Trophoblast cell (in vitro differentiated cells and primary cell): ENCODE measurements at regions not wholly inside any gene's neighbourhood (a gene's known extent, or its start where the extent isn't known, plus 50 kb on each side); places are given as distances from the start of the nearest gene placed in this dataset.

Source experiments
- DNase-seq, 2 donors: peaks; one replicate each; pipeline ENCODE4 v3.0.0-alpha.2; 2016
- H2AFZ ChIP-seq: 2 replicates; pipeline ENCODE4 v1.6.1; 2013; ENCODE audit warnings: low read length, moderate library complexity, mild to moderate bottlenecking; ENCODE audit not compliant: insufficient read depth, poor library complexity
- H2AK5ac ChIP-seq: 2 replicates; pipeline ENCODE4 v1.6.1; 2013; ENCODE audit warnings: mild to moderate bottlenecking, low read length
- H2BK120ac ChIP-seq: 2 replicates; pipeline ENCODE4 v1.6.1; 2013; ENCODE audit warnings: low read length, mild to moderate bottlenecking, moderate library complexity; ENCODE audit not compliant: insufficient read depth, poor library complexity
- H2BK12ac ChIP-seq: 2 replicates; pipeline ENCODE4 v1.6.1; 2013; ENCODE audit warnings: mild to moderate bottlenecking, low read length, moderate library complexity
- H2BK5ac ChIP-seq: 2 replicates; pipeline ENCODE4 v1.6.1; 2013; ENCODE audit warnings: low read length, low read depth, moderate library complexity, mild to moderate bottlenecking; ENCODE audit not compliant: poor library complexity
- H3K14ac ChIP-seq: 2 replicates; pipeline ENCODE4 v1.6.1; 2013; ENCODE audit warnings: mild to moderate bottlenecking, low read length
- H3K18ac ChIP-seq: 2 replicates; pipeline ENCODE4 v1.6.1; 2013; ENCODE audit warnings: mild to moderate bottlenecking, low read length
- H3K23ac ChIP-seq: 2 replicates; pipeline ENCODE4 v1.6.1; 2013; ENCODE audit warnings: low read length
- H3K27ac ChIP-seq: 2 replicates; pipeline ENCODE4 v1.5.1; 2013; ENCODE audit warnings: low read depth, mild to moderate bottlenecking, inconsistent platforms, low read length, moderate library complexity
- H3K27me3 ChIP-seq: 2 replicates; pipeline ENCODE4 v1.6.1; 2013; ENCODE audit warnings: inconsistent platforms, mild to moderate bottlenecking, low read length, moderate library complexity; ENCODE audit not compliant: insufficient read depth
- H3K36me3 ChIP-seq, 2 experiments: 1 replicate in 1 of 2; 2 replicates in 1 of 2; pipeline ENCODE4 v1.6.1; 2013; ENCODE audit warnings: low read length in 2 of 2, mild to moderate bottlenecking in 2 of 2, moderate library complexity in 1 of 2; ENCODE audit not compliant: insufficient read depth in 2 of 2, control insufficient read depth in 1 of 2
- H3K4ac ChIP-seq: 2 replicates; pipeline ENCODE4 v1.6.1; 2013; ENCODE audit warnings: low read depth, mild to moderate bottlenecking, low read length, moderate library complexity
- H3K4me1 ChIP-seq, 2 experiments: 1 replicate in 1 of 2; 2 replicates in 1 of 2; pipeline ENCODE4 v1.6.1; 2013; ENCODE audit warnings: low read length in 2 of 2, mild to moderate bottlenecking in 2 of 2, moderate library complexity in 1 of 2; ENCODE audit not compliant: insufficient read depth in 2 of 2, control insufficient read depth in 1 of 2
- H3K4me2 ChIP-seq: 2 replicates; pipeline ENCODE4 v1.6.1; 2013; ENCODE audit warnings: inconsistent platforms, mild to moderate bottlenecking, low read length, moderate library complexity
- H3K4me3 ChIP-seq: 2 replicates; pipeline ENCODE4 v1.5.1; 2013; ENCODE audit warnings: mild to moderate bottlenecking, low read depth, low read length, inconsistent platforms
- H3K79me1 ChIP-seq: one replicate; pipeline ENCODE4 v1.6.1; 2013; ENCODE audit warnings: low read length
- H3K79me2 ChIP-seq: 2 replicates; pipeline ENCODE4 v1.6.1; 2013; ENCODE audit warnings: low read length, mild to moderate bottlenecking; ENCODE audit not compliant: control insufficient read depth, insufficient read depth, poor library complexity
- H3K9ac ChIP-seq: 2 replicates; pipeline ENCODE4 v1.6.1; 2013; ENCODE audit warnings: mild to moderate bottlenecking, low read length
- H3K9me3 ChIP-seq: 2 replicates; pipeline ENCODE4 v1.6.1; 2013; ENCODE audit warnings: low read depth, mild to moderate bottlenecking, control low read depth, inconsistent platforms, low read length; ENCODE audit not compliant: insufficient read depth
- H4K12ac ChIP-seq: 2 replicates; pipeline ENCODE4 v1.6.1; 2013; ENCODE audit warnings: low read depth, mild to moderate bottlenecking, low read length, moderate library complexity
- H4K8ac ChIP-seq: 2 replicates; pipeline ENCODE4 v1.6.1; 2013; ENCODE audit warnings: low read depth, mild to moderate bottlenecking, low read length, moderate library complexity
- H4K91ac ChIP-seq: one replicate; pipeline ENCODE4 v1.6.1; 2013; ENCODE audit warnings: low read depth, mild to moderate bottlenecking, low read length, moderate library complexity
- WGBS: extraction: QIAGEN DNeasy Blood & Tissue Kit; methylation state at CpG from one replicate; pipeline ENCODE4 v1.1.7; 2013; ENCODE audit warnings: missing lambda C conversion rate; ENCODE audit not compliant: insufficient read length, insufficient coverage; ENCODE audit errors: extremely low coverage; 5-methylcytosine and 5-hydroxymethylcytosine counted together

- DNase-seq, result peak; percentile 26 to 69
- H3K4ac ChIP-seq, result no peak overlapping the region
- H3K79me2 ChIP-seq, result peaks cover 1% of the 10 kb centered on the region
- peak overlapping the region; percentile 55 for H4K91ac ChIP-seq
- H3K36me3 ChIP-seq, result no peaks in the 10 kb centered on the region
- H4K8ac ChIP-seq, result no peak overlapping the region
- no peak overlapping the region for H3K4me2 ChIP-seq
- H3K9ac ChIP-seq, result no peak overlapping the region
- H3K27ac ChIP-seq, result no peak overlapping the region
- peak overlapping the region; percentile 39 for H2BK5ac ChIP-seq
- H3K9me3 ChIP-seq, result no peaks in the 10 kb centered on the region
- peaks cover 4% of the 10 kb centered on the region for H3K79me1 ChIP-seq
- H2AFZ ChIP-seq, result no peak overlapping the region
- H2AK5ac ChIP-seq, result no peak overlapping the region
- H3K18ac ChIP-seq, result no peak overlapping the region
- peaks cover 0 to 2% of the 10 kb centered on the region in 2 experiments for H3K4me1 ChIP-seq
- H3K14ac ChIP-seq, result no peak overlapping the region
- H3K23ac ChIP-seq, result no peak overlapping the region
- H3K27me3 ChIP-seq, result no peaks in the 10 kb centered on the region
- no peak overlapping the region for H3K4me3 ChIP-seq
- peak overlapping the region; percentile 61 for H2BK12ac ChIP-seq
- no peak overlapping the region for H4K12ac ChIP-seq
- H2BK120ac ChIP-seq, result no peak overlapping the region
- no CpG with 5 or more reads among the region's 3 CpGs for WGBS
Measured at GRCh38 chr12:91893476-91893875, 252.2 kb downstream of the BTG1 start.

- no peak overlapping the region for H3K27ac ChIP-seq
- no peak overlapping the region for H4K12ac ChIP-seq
- H3K4me1 ChIP-seq, result peaks cover 0 to 2% of the 10 kb centered on the region in 2 experiments
- H3K79me2 ChIP-seq, result peaks cover 1% of the 10 kb centered on the region
- no peaks in the 10 kb centered on the region for H3K9me3 ChIP-seq
- no peak overlapping the region for H3K4ac ChIP-seq
- H2BK12ac ChIP-seq, result no peak overlapping the region
- no peak overlapping the region for H4K8ac ChIP-seq
- no peak overlapping the region for H3K9ac ChIP-seq
- no peaks in the 10 kb centered on the region for H3K36me3 ChIP-seq
- H3K79me1 ChIP-seq, result peaks cover 4% of the 10 kb centered on the region
- no peak overlapping the region for H2BK120ac ChIP-seq
- H3K23ac ChIP-seq, result no peak overlapping the region
- H3K4me3 ChIP-seq, result no peak overlapping the region
- no peak overlapping the region for H4K91ac ChIP-seq
- no peak overlapping the region for H3K4me2 ChIP-seq
- no peak overlapping the region for H2BK5ac ChIP-seq
- no peak overlapping the region for H2AFZ ChIP-seq
- no peak overlapping the region for H3K14ac ChIP-seq
- no peak overlapping the region for H2AK5ac ChIP-seq
- H3K27me3 ChIP-seq, result no peaks in the 10 kb centered on the region
- no peak overlapping the region for H3K18ac ChIP-seq
- no CpG with 5 or more reads among the region's 4 CpGs for WGBS
- DNase-seq, result no peak
Measured at GRCh38 chr12:91892081-91892855, 253.4 kb downstream of the BTG1 start.

GRCh38 chr12:91890742-91891141, 254.9 kb downstream of the BTG1 start:
- H3K18ac ChIP-seq, result no peak overlapping the region

GRCh38 chr12:91889910-91890309, 255.7 kb downstream of the BTG1 start:
- Histone ChIP-seq H3K18ac (no peak overlapping the region), H2AK5ac (no peak overlapping the region), H2BK120ac (no peak overlapping the region), H3K14ac (no peak overlapping the region), H3K4me1 (peaks cover 0 to 2% of the 10 kb centered on the region in 2 experiments), H3K4me3 (no peak overlapping the region), H3K27me3 (no peaks in the 10 kb centered on the region), H3K23ac (no peak overlapping the region), H4K12ac (no peak overlapping the region), H2AFZ (no peak overlapping the region), H2BK5ac (no peak overlapping the region), H2BK12ac (no peak overlapping the region), H3K4me2 (no peak overlapping the region), H3K79me1 (peaks cover 6% of the 10 kb centered on the region), H4K91ac (no peak overlapping the region), H3K9me3 (no peaks in the 10 kb centered on the region), H3K27ac (no peak overlapping the region), H3K4ac (no peak overlapping the region), H3K79me2 (peaks cover 1% of the 10 kb centered on the region), H3K9ac (no peak overlapping the region), H4K8ac (no peak overlapping the region), H3K36me3 (no peaks in the 10 kb centered on the region)
- no peak for DNase-seq

More at GRCh38 chr12:91890742-91891141, 254.9 kb downstream of the BTG1 start:
- no peak overlapping the region for H2BK120ac ChIP-seq
- H4K8ac ChIP-seq, result no peak overlapping the region
- no peaks in the 10 kb centered on the region for H3K36me3 ChIP-seq
- no peak overlapping the region for H4K12ac ChIP-seq
- no peak overlapping the region for H2BK12ac ChIP-seq
- H3K27ac ChIP-seq, result no peak overlapping the region
- no peaks in the 10 kb centered on the region for H3K9me3 ChIP-seq
- no peak overlapping the region for H4K91ac ChIP-seq
- no peak overlapping the region for H3K4ac ChIP-seq
- H2AFZ ChIP-seq, result no peak overlapping the region
- no peak overlapping the region for H3K4me3 ChIP-seq
- WGBS, result no CpG with 5 or more reads among the region's 1 CpG
- peaks cover 1% of the 10 kb centered on the region for H3K79me2 ChIP-seq
- no peak overlapping the region for H2AK5ac ChIP-seq
- no peak overlapping the region for H3K23ac ChIP-seq
- no peaks in the 10 kb centered on the region for H3K27me3 ChIP-seq
- H3K9ac ChIP-seq, result no peak overlapping the region
- peaks cover 6% of the 10 kb centered on the region for H3K79me1 ChIP-seq
- H3K4me2 ChIP-seq, result no peak overlapping the region
- H2BK5ac ChIP-seq, result no peak overlapping the region
- H3K14ac ChIP-seq, result no peak overlapping the region
- DNase-seq, result peak; percentile 15 to 36
- peaks cover 0 to 2% of the 10 kb centered on the region in 2 experiments for H3K4me1 ChIP-seq
